Endothelial cell of umbilical vein (primary cell): ENCODE measurements at regions not wholly inside any gene's neighbourhood (a gene's known extent, or its start where the extent isn't known, plus 50 kb on each side); places are given as distances from the start of the nearest gene placed in this dataset.

Experiments used
- BruUV-seq: library from RNA; stranded (reverse); fragments of 400-500 nt; replicated peaks from 2 replicates; lab custom pipeline; 2021; lab: Mats Ljungman, UMichigan
- CTCF ChIA-PET: fragments of 300-600, 350-600 bp; sonication (Branson Sonifier 250); formaldehyde crosslinking; loops from one replicate; lab custom pipeline; 2021; ENCODE audit warnings: antibody characterized with exemption, inconsistent platforms; lab: Charles Lee
- POLR2A ChIA-PET: fragments of 300-600, 350-600 bp; sonication (Branson Sonifier 250); formaldehyde crosslinking; loops from one replicate; lab custom pipeline; 2021; ENCODE audit warnings: antibody characterized with exemption, inconsistent platforms; lab: Charles Lee
- DNase-seq: peaks from one replicate; pipeline ENCODE4 v3.0.0-alpha.2; 2011; ENCODE audit warnings: low read depth, low spot score
- FAIRE-seq: peaks from 2 replicates; lab custom pipeline; 2011; peaks lifted over from hg19 to GRCh38; lab: Jason Lieb, UNC
- H2AFZ ChIP-seq: 2 replicates; pipeline ENCODE4 v1.6.0; 2012; ENCODE audit warnings: low read depth, low read length, control low read depth, inconsistent platforms
- H3K27ac ChIP-seq: 2 replicates; pipeline ENCODE4 v1.5.1; 2011; ENCODE audit warnings: low read depth, mild to moderate bottlenecking, control low read depth, low read length, moderate library complexity; ENCODE audit not compliant: insufficient read depth
- H3K27me3 ChIP-seq, 2 experiments: 2 replicates each; pipeline versions ENCODE4 v1.6.0 to v1.6.1; 2011; ENCODE audit warnings: low read length in 2 of 2, mixed read lengths in 1 of 2; ENCODE audit not compliant: control insufficient read depth in 2 of 2, insufficient read depth in 2 of 2
- H3K36me3 ChIP-seq, 2 experiments: 2 replicates in 1 of 2; 3 replicates in 1 of 2; pipeline ENCODE4 v1.5.1; 2011; ENCODE audit warnings: low read length in 2 of 2, mild to moderate bottlenecking in 1 of 2, moderate library complexity in 1 of 2; ENCODE audit not compliant: control insufficient read depth in 2 of 2, insufficient read depth in 2 of 2; ENCODE audit errors: extremely low read depth in 1 of 2
- H3K4me1 ChIP-seq: 3 replicates; pipeline ENCODE4 v1.5.1; 2011; ENCODE audit warnings: mild to moderate bottlenecking, low read length; ENCODE audit not compliant: control insufficient read depth, insufficient read depth; ENCODE audit errors: extremely low read depth
- H3K4me2 ChIP-seq: 2 replicates; pipeline ENCODE4 v1.6.1; 2011; ENCODE audit warnings: low read length, control low read depth, mixed read lengths; ENCODE audit not compliant: insufficient read depth
- H3K4me3 ChIP-seq, 3 experiments: fragments of 200-600 bp in 1 of 3; sonication (generic), shearing (Covaris generic) in 1 of 3; replicated peaks in 1 of 3; 2 replicates each; pipeline ENCODE4 v1.5.1; 2011 to 2016; ENCODE audit warnings: control low read depth in 3 of 3, low read length in 3 of 3, mild to moderate bottlenecking in 2 of 3, inconsistent platforms in 1 of 3, low read depth in 1 of 3, moderate library complexity in 1 of 3; ENCODE audit not compliant: insufficient read depth in 1 of 3
- H3K79me2 ChIP-seq: 2 replicates; pipeline ENCODE4 v1.6.0; 2012; ENCODE audit warnings: low read length, inconsistent platforms; ENCODE audit not compliant: control insufficient read depth, insufficient read depth
- H3K9ac ChIP-seq: replicated peaks from 2 replicates; pipeline ENCODE3; 2011; ENCODE audit warnings: low read length, control low read depth; ENCODE audit not compliant: insufficient read depth; ENCODE audit errors: extremely low read depth
- H3K9me1 ChIP-seq: replicated peaks from 3 replicates; pipeline ENCODE4 v1.6.0; 2011; ENCODE audit warnings: mild to moderate bottlenecking, low read length; ENCODE audit not compliant: control insufficient read depth, insufficient read depth; ENCODE audit errors: extremely low read depth
- H3K9me3 ChIP-seq: replicated peaks from 2 replicates; pipeline ENCODE4 v1.5.1; 2012; ENCODE audit warnings: low read length, inconsistent platforms; ENCODE audit not compliant: control insufficient read depth, insufficient read depth
- H4K20me1 ChIP-seq: replicated peaks from 2 replicates; pipeline ENCODE3; 2011; ENCODE audit warnings: mild to moderate bottlenecking, low read length; ENCODE audit not compliant: control insufficient read depth, insufficient read depth; ENCODE audit errors: extremely low read depth
- CTCF ChIP-seq, 2 donors: IDR thresholded peaks; 1 replicate in 1 of 2; 2 replicates in 1 of 2; pipeline ENCODE4 v1.5.1; 2011; ENCODE audit warnings: low read length in 2 of 2, mild to moderate bottlenecking in 2 of 2, moderate library complexity in 2 of 2, control low read depth in 1 of 2, inconsistent platforms in 1 of 2, low read depth in 1 of 2; ENCODE audit not compliant: insufficient read depth in 1 of 2; ENCODE audit errors: extremely low read depth in 1 of 2
- EZH2 ChIP-seq: IDR thresholded peaks from 2 replicates; pipeline ENCODE4 v1.6.1; 2012; ENCODE audit warnings: borderline replicate concordance, low read depth, mild to moderate bottlenecking, moderate library complexity, low read length, inconsistent platforms; ENCODE audit not compliant: severe bottlenecking
- FOS ChIP-seq: IDR thresholded peaks from 2 replicates; pipeline ENCODE4 v1.6.1; 2011; ENCODE audit warnings: mild to moderate bottlenecking, low read length, moderate library complexity, borderline replicate concordance; ENCODE audit not compliant: insufficient read depth
- GATA2 ChIP-seq: IDR thresholded peaks from 2 replicates; pipeline ENCODE4 v1.7.0; 2011; ENCODE audit warnings: low read depth, mild to moderate bottlenecking, moderate library complexity, mixed read lengths, low read length; ENCODE audit not compliant: insufficient read length, insufficient read depth
- JUN ChIP-seq: IDR thresholded peaks from 2 replicates; pipeline ENCODE4 v1.6.1; 2011; ENCODE audit warnings: borderline replicate concordance, low read depth; ENCODE audit not compliant: insufficient read length, insufficient read depth
- MAX ChIP-seq: IDR thresholded peaks from 2 replicates; pipeline ENCODE4 v1.6.1; 2011; ENCODE audit not compliant: insufficient read depth, insufficient read length
- MYC ChIP-seq: IDR thresholded peaks from one replicate; pipeline ENCODE4 v1.6.1; 2011; ENCODE audit warnings: mild to moderate bottlenecking, low read depth, low read length
- POLR2A ChIP-seq: IDR thresholded peaks from 2 replicates; pipeline ENCODE4 v1.6.1; 2012; ENCODE audit warnings: low read depth, mild to moderate bottlenecking, control low read depth, low read length
- POLR2AphosphoS5 ChIP-seq: IDR thresholded peaks from 2 replicates; pipeline ENCODE4 v1.6.1; 2012; ENCODE audit warnings: low read depth, mild to moderate bottlenecking, control low read depth, low read length, moderate library complexity; ENCODE audit not compliant: insufficient read depth
- dilution Hi-C: fragments of 300-500 bp; cut with MboI; formaldehyde crosslinking; loops from one replicate; pipeline ENCODE4 v1.15.0; 2019; ENCODE audit warnings: low sequenced_read_pairs; ENCODE audit not compliant: extremely low pct_ligation_motif_present
- intact Hi-C: fragments of 100-400 bp; cut with micrococcal nuclease; formaldehyde crosslinking; loops from one replicate; pipeline ENCODE4 v1.10.0; 2022

- H3K4me2 ChIP-seq: no peak overlapping the region
- H3K27ac ChIP-seq: no peak overlapping the region
- FAIRE-seq (no peak), DNase-seq (no peak)
- no TSS peak for BruUV-seq
- dilution Hi-C loops: no loop called here
- no peaks in the 10 kb centered on the region for H3K4me1 ChIP-seq
- no peaks in the 10 kb centered on the region for H3K9me1 ChIP-seq
- H3K9ac ChIP-seq: no peak overlapping the region
- POLR2A ChIA-PET: no interaction called here
- no peaks in the 10 kb centered on the region for H3K36me3 ChIP-seq
- no peaks in the 10 kb centered on the region for H4K20me1 ChIP-seq
- intact Hi-C loops: no loop called here
- CTCF ChIA-PET: no interaction called here
- no peaks in the 10 kb centered on the region for H3K9me3 ChIP-seq
- H3K4me3 ChIP-seq: no peak overlapping the region
- no peak for TF ChIP-seq CTCF (IDR thresholded peaks at IDR 0.05; ENCODE audit: extremely low read depth in 1 of 2, insufficient read depth in 1 of 2, low read depth in 1 of 2, low read length in 2 of 2)
- no peak for TF ChIP-seq FOS
- no peak for TF ChIP-seq POLR2AphosphoS5
- TF ChIP-seq JUN: no peak
- H3K27me3 ChIP-seq: no peaks in the 10 kb centered on the region
- H3K79me2 ChIP-seq: no peaks in the 10 kb centered on the region
- H2AFZ ChIP-seq: no peak overlapping the region
Observed at GRCh38 chr2:223225266-223225665, 173.3 kb downstream of the KCNE4 start.

- no peak overlapping the region for H2AFZ ChIP-seq
- no peak overlapping the region for H3K4me2 ChIP-seq
- BruUV-seq: no TSS peak
- POLR2A ChIA-PET: no interaction called here
- TF ChIP-seq CTCF (IDR thresholded peaks at IDR 0.05; ENCODE audit: extremely low read depth in 1 of 2, insufficient read depth in 1 of 2, low read depth in 1 of 2, low read length in 2 of 2) (no peak), GATA2 (no peak), EZH2 (no peak), FOS (no peak), JUN (no peak), POLR2AphosphoS5 (no peak), POLR2A (no peak), MYC (no peak), MAX (no peak)
- no peak overlapping the region for H3K27ac ChIP-seq
- no peaks in the 10 kb centered on the region for H4K20me1 ChIP-seq
- CTCF ChIA-PET: no interaction called here
- H3K36me3 ChIP-seq: no peaks in the 10 kb centered on the region
- no peak overlapping the region for H3K4me3 ChIP-seq
- H3K4me1 ChIP-seq: no peaks in the 10 kb centered on the region
- H3K9ac ChIP-seq: no peak overlapping the region
- DNase-seq: no peak
- intact Hi-C loops: no loop called here
- dilution Hi-C loops: no loop called here
- no peaks in the 10 kb centered on the region for H3K9me3 ChIP-seq
- FAIRE-seq: no peak
- H3K79me2 ChIP-seq: no peaks in the 10 kb centered on the region
- H3K27me3 ChIP-seq: no peaks in the 10 kb centered on the region
- H3K9me1 ChIP-seq: no peaks in the 10 kb centered on the region
Observed at GRCh38 chr2:223226264-223226663, 174.3 kb downstream of the KCNE4 start.
